Skin of body (tissue), 1 donor: ENCODE measurements at regions not wholly inside any gene's neighbourhood (a gene's known extent, or its start where the extent isn't known, plus 50 kb on each side); places are given as distances from the start of the nearest gene placed in this dataset.

Experiments used
- DNase-seq: peaks from one replicate; lab custom pipeline; 2025; lab: John Stamatoyannopoulos, UW

DNA sequence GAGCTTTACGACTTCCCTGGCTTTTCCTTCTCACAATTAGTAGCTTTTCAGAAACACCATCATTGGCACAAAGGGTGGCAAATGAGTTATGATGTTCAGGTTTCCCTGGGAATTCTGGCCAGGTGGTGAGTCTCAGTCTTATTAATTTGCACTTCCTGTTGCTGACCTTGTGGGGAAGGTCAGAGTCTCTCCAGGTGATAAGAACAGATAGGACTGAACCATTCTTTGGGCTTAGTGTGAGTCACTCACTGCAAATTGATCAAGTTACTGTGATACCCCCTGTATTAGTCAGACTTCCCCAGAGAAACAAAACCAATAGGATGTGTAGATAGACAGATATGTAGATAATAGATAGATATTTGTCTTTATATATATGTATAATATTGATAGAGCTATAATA lies 53.8 kb upstream of the RANBP3L start:
- DNase-seq: no peak

DNA sequence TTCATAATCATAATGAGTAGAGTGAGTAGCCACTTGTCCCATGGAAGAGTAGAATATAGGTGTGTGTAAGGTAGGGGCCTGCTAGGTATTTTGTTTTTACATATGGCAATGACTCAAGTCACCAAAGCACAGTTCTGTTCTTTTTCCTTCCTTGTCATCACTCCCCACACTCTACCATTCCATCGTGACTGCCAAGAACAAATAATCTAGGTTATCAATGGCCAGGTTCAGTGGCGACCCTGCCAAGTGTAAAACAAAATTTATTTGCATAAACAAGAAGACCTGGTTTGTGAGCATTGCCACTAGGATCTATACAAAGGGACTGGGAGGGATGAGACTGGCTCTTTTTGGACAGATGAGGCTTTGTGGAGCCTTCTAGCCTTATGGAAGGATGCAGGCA lies 55.2 kb upstream of the RANBP3L start:
- no peak for DNase-seq

DNA sequence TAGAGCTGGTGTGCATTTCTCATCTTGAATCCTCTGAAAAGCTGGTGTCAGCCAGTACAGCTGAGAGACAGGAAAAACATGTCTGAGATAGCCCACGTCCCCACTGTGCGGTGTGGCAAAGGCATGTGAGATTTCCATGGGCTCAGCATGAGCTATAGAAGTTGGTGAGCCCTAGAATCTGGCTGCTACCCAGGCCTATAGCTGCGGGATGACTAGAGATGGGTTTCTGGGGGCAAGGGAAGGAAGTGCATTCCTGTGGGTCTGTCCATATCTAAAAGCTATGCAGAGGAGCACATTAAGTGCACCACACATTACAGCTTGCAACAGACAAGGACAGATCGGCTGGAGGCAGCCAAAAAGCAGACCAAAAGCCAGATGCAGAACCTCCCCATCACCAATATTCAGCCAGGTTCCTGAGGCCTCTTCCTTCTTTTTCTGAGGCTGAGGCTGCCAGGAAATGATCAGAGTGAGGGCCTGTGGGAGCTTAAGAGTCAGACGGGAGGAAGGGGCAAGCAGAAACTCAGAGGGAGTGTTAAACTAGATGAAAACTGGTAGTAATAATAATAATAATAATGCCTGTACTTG lies 55.8 kb upstream of the RANBP3L start:
- DNase-seq: no peak

DNA sequence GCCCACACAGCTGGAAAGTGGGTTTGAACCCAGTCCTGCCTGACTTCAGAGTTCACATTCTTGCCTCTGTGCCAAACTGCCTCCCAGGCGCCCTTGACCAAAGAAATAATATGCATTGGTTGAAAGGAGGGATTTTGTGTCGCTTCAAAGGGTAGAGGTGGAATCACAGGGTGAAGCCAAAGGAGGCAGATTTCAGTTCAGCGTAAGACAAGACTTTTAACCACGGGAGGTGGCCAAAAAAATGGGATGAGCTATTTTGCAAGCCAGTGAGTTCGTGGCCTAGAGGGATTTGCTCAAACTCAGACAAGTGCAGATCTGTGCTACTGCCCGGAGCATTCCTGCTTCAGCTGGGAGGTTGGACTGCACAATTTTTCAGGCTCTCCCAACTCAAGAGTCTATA lies 57.6 kb upstream of the RANBP3L start:
- no peak for DNase-seq

DNA sequence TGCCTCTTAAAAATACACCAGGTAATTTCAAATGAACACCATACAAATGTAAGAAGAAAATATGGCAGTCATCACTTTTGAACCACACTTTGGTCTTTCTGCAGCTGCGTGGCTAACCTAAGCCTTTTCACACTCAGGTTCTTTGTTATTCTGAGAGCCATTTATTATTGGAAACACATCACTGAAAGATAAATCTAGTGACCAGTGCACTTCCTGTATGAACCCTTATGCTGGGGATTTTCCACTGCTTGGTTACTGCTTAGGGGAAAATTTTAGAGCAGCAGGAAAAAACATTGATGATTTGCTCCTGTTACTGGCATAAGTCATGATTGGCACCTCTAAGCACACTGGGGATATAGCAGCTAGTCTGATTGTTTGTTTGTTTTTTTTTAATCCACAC lies 58.6 kb upstream of the RANBP3L start:
- DNase-seq: no peak

DNA sequence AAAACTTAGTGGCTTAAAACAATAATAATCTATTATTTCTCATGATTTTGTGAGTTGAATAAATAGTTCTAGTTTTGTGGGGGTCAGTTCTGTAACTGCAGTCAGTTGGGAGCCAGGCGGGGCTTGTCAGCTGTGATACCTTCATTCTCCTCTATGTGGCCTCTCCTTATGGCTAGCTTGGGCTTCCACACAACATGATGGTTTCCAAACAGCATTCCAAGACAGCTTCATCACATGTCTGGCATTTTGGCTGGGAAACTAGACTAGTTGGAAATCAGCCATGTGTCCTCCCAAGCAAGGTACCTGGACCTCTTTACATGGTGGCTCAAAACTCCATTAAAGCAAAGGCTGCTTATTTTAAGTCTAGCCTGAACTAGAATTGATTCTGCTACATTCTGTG lies 61.4 kb upstream of the RANBP3L start:
- no peak for DNase-seq

DNA sequence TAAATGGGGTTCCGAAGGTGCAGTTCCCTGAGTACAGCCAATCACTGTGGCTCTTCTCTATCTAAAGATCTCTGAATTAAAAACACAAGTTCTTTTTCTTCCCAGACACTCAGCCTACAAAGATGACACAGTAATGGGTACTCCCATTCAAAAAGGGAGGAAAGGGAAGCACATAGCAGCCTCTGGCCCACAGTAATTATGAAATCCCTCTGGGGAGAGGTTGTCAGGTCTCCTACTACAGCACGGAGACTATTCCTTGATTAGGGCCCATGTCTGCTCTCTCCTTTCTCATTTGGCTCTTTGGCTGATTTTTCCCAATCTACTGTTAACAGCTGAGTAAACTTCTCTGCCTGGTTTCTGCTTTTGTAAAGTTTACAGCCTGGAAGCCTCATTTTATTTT lies 62.0 kb upstream of the RANBP3L start:
- no peak for DNase-seq

DNA sequence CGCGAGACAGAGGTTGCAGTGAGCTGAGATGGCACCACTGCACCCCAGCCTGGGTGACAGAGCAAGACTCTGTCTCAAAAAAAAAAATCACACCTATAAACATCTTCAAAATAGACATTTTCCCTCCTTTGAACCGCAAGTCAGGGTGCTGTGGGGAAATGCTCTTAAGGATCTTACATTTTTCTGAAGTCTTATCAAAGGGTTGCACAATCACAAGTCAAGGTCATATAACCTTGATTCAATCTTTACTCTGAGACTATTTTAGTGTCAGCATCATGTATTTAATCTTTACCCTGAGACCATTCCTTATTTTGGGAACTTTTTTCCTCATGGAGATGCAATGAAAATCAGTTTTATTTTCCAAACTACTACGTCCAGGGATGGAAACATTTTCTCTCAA lies 62.8 kb upstream of the RANBP3L start:
- DNase-seq: no peak

DNA sequence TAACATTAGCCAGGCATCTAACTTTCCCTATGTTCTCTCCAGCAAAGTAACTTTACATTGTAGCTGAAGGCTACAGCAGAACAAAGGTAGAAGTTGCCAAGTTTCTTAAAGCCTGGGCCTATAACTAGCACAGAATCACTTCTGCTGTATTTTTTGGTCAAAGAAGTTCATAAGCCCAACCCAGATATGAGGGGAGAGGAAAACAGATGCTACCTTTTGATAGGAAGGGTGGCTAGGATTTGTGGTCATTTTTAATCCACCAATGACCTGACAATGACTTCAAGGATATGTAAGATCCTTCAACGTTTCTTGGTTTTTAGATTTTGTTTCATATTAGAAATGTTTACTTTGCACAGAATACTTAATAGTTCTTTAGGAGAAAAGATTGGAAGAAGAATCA lies 64.2 kb upstream of the RANBP3L start:
- DNase-seq: no peak

DNA sequence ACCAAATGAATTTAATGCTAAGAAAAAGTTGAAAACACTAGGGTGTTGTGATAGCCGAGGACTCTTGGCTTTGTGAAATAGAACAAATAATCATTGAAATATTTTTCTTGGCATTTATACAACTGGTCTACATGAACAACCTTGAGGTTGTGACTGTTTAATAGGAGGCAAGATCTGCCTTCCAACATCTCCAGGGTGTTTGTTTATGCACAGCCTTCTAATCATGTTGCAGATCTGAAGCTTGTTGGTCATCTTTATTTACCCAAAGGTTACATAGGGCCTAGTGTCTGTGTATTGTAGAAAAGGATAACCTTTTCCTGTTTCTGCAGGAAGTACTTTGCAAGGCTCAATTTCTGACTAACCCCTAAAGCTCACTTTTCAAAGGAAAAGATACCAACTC lies 65.2 kb upstream of the RANBP3L start:
- no peak for DNase-seq

DNA sequence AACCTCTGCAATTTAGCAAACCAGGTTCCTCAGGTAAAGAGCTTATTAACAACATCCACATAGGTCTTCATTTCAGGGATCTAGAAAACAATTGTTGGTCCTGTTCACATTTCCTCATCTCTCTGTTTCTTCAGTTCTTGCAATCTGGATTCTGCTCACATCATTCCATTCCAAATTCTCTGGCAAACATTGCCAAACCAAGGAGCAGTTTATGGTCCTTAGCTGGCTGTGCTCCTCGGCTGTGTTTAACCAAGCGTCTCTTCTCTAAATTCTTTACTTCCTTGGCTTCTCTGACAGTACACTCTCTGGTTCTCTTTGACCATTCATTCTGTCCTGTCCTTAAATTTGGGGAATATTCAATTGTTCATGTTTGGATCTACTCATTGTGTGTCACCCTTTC lies 65.8 kb upstream of the RANBP3L start:
- no peak for DNase-seq

DNA sequence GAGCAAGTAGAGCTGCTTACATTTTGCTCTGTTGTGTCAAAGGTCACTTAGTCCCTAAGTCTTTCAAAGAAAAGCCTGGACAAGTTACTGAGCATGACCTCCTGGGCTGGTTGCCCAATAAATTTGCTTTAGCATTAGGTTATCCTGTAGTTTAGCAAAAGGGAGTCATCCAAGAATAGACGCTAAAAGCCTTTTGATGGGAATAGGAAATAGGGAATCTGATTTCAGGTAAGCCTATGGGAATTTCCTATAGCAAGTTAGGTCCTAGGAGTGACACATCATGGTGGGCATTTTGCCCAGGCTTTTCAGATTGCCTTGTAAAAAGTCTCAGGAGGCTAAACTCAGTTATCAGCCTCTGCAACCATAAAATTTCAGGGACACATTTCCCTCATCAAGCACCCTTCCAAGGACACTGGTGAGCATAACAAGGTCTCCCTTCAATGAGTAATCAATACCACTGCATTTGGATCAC lies 67.6 kb upstream of the RANBP3L start:
- no peak for DNase-seq

DNA sequence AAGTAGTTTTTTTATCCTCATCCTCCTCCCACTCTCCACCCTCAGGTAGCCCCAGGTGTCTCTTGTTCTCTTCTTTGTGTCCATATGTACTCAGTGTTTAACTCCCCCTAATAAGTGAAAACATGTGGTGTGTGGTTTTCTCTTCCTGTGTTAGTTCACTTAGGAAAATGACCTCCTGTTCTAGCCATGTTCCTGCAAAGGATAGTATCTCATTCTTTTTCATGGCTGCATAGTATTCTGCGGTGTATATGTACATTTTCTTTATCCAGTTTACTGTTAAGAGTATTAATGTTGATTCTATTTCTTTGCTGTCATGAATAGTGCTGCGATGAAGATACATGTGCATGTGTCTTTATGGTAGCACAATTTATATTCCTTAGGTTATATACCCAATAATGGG lies 68.4 kb upstream of the RANBP3L start:
- no peak for DNase-seq

DNA sequence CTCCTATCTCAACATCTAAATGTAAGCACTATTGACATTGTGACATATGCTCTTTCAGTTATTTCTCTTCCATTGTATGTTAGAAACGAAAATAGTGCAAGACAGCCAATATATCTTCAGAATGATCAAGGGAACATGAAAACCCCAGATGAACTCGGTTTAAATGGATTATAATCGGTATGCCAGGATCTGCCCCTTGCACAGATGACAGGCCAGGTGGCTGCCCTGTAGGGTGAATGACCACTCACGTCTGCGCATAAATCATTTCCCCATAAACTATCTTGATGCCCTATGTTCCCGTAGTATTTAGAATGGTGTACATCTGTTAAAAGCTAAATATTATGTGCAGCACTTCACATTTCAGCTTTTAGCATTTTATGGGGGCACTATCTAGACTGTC lies 69.7 kb upstream of the RANBP3L start:
- no peak for DNase-seq

DNA sequence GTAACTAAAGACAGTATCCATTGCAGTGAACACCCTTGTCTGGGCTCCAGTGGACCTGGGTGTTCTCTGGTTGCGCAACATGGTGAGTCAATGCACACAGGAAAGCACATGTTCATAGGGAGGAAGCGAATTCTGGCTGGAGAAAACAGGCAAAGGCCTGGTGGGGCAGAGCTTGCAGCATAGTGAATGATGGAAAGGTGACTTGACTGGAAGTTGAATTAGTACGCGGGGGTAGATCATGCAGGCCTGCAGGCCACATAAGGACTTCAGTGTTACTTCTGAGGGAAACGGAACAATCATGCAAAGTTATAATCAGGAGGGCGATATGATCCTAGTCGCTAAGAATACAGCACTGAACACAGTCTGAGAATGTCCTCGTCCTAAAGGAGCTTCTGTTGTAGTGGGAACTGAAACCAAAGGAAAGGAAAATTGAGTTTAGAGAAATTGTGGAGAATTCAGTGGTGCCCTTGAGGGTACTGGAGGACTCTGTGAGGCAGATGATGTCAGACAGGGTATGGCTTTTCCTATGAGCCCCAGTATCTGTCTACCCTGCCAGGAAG lies 71.9 kb upstream of the RANBP3L start:
- DNase-seq: no peak

DNA sequence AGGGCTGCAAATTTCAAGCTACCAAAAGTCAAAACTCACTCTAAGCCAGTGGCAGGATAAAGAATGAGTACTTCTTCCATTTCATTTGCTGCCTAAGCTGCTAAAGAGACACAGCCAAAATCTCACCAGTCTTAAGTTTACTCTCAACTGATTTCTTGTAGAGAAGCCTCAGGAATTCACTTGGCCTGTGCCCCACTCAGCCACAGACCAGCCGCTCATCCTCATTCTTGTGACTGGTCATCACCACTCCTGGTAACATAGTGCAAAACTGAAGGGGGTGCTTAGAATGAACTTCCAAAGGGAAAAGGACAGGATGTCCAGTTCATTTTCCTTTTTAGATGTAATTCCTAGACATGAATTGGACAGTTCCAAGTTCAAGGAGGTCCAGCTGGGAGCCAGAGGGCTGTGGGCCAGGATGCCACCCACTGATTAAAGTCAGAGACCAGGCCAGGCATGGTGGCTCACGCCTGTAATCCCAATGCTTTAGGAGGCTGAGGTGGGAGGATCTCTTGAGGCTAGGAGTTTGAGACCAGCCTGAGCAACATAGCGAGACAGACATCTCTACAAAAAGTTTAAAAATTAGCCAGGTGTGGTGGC lies 72.7 kb upstream of the RANBP3L start:
- no peak for DNase-seq

DNA sequence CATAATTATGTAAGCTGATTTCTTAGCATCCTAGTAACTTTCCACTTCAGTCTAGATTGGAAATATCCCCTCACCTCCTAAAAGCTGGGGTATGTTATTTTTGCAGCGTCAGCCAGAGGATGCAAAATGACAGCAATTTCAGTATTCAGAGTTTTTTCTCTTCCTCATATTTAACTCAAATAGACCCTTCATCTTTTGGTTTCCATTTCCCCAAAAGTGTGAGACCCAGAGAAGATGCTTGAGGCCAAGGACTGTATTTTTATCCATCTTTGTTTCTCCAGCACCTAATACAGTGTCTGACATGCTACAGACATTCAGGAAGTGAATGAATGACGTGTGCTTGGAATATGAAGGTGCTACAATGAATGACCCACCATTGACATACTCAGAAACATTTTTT lies 75.5 kb upstream of the RANBP3L start:
- DNase-seq: no peak

DNA sequence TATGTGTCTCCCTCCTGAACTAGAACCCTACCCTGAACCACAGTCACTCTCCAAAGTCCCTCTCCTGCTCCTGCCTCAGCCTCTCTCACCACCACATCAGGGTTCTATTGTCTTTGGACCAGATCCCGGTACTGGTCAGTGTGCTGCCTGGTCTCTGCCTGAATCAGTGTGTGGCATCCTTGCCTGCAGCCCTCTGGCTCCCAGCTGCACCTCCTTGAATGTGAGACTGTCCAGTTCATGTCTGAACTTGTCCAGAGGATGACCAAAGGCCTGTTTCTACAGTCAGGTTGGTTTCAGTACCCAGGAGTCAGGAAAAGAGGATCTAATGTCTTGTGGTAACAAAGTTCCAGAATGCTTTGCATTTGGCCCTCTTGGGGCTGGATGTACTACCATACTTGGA lies 76.8 kb upstream of the RANBP3L start:
- no peak for DNase-seq

DNA sequence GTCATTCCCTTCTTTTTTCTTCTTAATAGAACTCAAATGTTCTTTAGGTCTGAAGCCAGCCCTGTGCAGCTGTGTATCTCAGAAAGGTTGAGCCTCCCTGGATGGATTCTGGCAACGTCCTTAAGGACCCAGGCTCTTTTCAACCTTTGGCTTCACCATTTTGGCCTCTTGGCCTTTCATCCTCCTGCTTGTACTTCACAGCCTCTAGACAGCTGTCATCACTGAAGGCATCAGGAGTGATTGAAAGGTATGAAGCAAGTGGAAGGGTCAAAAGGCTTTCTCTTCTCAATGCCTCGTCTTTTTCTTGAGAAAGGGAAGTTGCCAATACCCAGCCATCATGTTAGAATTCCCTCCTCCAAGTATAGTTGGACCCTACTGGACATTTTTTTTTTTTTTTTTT lies 81.2 kb upstream of the RANBP3L start:
- no peak for DNase-seq

DNA sequence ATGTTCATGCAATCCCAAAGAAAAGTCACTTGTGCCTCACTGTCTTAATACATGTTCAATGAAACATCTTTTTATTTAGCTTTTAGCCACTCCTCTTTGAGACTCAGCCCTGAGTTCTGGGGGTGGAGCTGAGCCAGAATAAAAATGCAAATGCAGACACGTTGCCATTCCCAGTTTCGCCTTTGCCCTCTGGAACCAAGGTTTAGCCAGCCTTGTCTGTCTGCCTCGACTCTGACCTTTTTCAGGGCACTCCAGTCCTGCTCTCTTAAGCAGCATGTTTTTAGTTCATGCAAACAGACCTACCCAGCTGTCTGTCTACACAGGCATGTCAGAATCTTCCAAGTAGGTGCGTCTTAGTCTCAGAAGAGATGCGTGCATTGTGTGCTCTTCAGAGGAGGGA lies 82.2 kb upstream of the RANBP3L start:
- no peak for DNase-seq

DNA sequence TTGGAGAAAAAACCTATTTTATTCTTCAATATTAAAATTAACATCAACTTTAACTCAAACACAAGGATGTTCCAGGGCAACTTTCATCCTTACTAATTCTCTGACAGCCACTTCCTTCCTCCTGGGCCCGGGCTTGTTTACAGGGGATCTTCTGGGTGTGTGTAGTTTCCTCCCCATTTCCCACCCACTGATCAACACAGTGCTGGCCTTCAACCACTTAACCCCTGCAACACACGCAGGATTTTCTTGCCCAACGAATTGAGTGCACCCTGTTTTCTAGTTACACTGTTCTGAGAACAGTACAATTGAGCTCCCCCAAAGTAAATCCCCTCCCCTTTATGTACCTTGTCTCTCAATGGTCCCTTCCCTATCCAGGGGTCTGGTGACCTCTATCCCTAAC lies 83.1 kb upstream of the RANBP3L start:
- no peak for DNase-seq

DNA sequence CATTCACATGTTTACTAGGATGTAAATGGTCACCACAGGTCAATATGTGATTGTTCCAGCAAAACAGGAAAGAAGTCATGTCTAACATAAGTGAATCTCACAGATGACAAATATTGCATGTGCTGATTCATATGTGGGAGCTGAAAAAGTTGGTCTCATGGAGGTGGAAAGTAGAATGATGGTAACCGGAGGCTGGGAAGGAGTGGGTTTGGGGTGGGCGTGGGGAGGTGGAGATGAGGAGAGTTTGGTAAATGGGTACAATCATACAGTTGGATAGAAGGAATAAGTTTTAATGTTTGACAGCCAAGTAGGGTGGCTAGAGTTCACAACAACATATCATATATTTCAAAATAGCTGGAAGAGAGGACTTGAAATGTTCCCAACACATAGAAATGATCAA lies 83.8 kb upstream of the RANBP3L start:
- no peak for DNase-seq

DNA sequence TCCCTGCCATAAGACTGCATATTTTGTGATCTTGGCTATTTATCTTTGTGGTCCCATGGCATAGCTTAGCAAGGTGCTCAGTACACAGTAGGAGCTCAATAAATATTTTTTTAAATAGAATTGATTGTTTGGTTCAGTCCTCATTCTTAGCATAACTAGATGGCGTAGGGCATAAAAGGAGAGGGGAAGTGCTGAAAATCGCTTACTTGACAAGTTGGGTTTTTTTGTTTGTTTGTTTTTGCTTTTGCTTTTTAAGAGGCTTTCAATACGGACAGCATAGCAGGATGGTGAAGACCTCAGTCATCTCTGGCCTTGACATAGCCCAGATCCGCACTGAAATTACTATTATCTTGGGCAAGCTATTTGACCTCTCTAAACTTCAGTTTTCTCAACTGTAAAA lies 86.6 kb upstream of the RANBP3L start:
- no peak for DNase-seq

DNA sequence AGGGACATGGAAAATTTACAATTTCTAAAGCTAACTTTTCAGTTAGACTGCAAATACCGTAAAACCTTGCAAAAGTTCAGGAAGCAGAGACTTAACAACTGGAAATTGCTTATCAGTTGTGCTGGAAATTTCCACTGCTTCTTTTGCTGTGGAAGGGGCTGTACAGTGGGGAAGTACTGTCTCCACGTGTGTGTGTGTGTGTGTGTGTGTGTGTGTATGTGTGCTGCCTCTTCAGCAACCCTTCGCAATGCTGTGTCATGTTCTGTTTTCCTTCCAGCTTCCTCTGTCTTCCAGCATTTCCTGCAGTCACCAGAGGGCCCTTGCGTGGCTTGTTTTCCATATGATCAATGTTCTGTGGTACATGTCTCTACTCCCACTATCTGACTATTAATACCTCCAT lies 87.5 kb upstream of the RANBP3L start:
- DNase-seq: no peak
